Peyer's patch (tissue), 4 donors: ENCODE measurements at regions not wholly inside any gene's neighbourhood (a gene's known extent, or its start where the extent isn't known, plus 50 kb on each side); places are given as distances from the start of the nearest gene placed in this dataset.

Experiments
- CTCF ChIP-seq, 6 experiments: fragments of 450-650 bp in 4 of 6; fragments of 200-600 bp in 2 of 6; sonication (generic) in 1 of 6; IDR thresholded peaks; one replicate each; pipeline ENCODE4 v1.5.1; 2017 to 2019; ENCODE audit warnings: antibody characterized with exemption in 6 of 6, mild to moderate bottlenecking in 3 of 6, moderate library complexity in 1 of 6
- POLR2A ChIP-seq, 2 donors: fragments of 450-650 bp; IDR thresholded peaks; one replicate each; pipeline ENCODE4 v1.5.1; 2017; ENCODE audit warnings: antibody characterized with exemption in 2 of 2, mild to moderate bottlenecking in 2 of 2, moderate library complexity in 2 of 2

GRCh38 chr12:116435984-116436383, 123.2 kb upstream of the MAP1LC3B2 start:
- TF ChIP-seq CTCF (IDR thresholded peaks at IDR 0.05), result no peak
- TF ChIP-seq POLR2A (IDR thresholded peaks at IDR 0.05), result no peak
